ENCODE measurements at regions not wholly inside any gene's neighbourhood (a gene's known extent, or its start where the extent isn't known, plus 50 kb on each side); places are given as distances from the start of the nearest gene placed in this dataset.

DNA sequence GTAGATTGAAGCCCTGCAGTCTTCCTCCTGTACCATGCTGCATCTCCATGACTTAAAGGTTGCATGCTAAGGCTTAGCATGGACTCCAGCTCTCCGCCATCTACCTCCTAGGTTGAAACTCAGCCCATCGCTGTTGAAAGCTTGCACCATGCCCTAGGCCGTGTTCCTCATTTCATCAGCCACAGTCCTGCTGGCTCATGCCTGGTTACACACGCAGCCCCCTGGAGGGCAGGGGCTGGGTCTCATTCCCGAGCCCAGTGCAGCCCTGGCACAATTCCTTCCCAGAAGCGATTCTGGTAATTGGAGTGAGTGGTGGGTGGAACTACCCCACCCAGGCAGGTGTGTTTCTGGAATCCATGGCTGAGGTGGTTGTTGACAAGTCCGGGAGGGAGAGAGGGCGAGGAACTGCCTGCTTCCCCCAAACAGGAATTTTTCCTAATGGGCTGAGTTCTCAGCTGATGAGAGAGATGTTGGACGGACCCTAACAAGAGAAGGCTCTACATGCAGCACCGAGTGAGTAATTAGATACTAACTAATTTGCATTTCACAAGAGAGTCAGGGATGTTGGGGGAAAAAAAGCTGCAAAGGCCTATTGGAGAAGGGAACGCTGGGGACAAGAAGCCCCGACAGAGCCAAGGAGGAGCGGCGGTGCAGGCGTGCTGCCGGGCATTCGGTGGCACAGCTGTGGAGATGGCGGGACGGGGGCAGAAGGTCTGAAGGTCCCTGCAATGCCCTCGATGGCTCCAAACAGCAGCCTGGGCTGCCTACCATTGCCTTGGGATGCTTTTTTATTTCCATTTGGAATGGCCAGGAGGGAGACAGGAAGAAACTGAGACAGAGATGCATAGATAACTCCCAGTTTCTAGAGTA, 92.3 kb upstream of the TLE3 start:
- Histone ChIP-seq H3K27ac (ENCODE audit: low read length) (no peak overlapping the region), H3K9ac (ENCODE audit: low read length) (no peak overlapping the region), H3F3A (ENCODE audit: insufficient read depth, low read length, poor library complexity, severe bottlenecking) (no peaks in the 10 kb centered on the region), H3K9me2 (ENCODE audit: insufficient read depth, low read length) (no peaks in the 10 kb centered on the region), H3K4me3 (ENCODE audit: low read length) (no peak overlapping the region), H3K79me2 (replicated peaks; ENCODE audit: insufficient read depth, low read length) (no peaks in the 10 kb centered on the region), H3K27me3 (ENCODE audit: insufficient read depth, low read depth, low read length) (no peaks in the 10 kb centered on the region), H4K20me1 (ENCODE audit: insufficient read depth) (no peaks in the 10 kb centered on the region), H3K9me3 (ENCODE audit: low read length) (no peaks in the 10 kb centered on the region), H2AFZ (ENCODE audit: low read depth, low read length) (no peak overlapping the region), H3K4me2 (ENCODE audit: low read length) (no peak overlapping the region), H3K36me3 (ENCODE audit: insufficient read depth, low read length) (no peaks in the 10 kb centered on the region)
- TF ChIP-seq POLR2AphosphoS5 (IDR thresholded peaks at IDR 0.05) (no peak), EP300 (conservative IDR thresholded peaks at IDR 0.05; ENCODE audit: poor library complexity, severe bottlenecking) (no peak), SMC3 (conservative IDR thresholded peaks at IDR 0.05; ENCODE audit: poor library complexity) (no peak), RAD21 (conservative IDR thresholded peaks at IDR 0.05) (no peak), MXI1 (conservative IDR thresholded peaks at IDR 0.05; ENCODE audit: poor library complexity, severe bottlenecking) (no peak), TAF1 (IDR thresholded peaks at IDR 0.05; ENCODE audit: low read depth) (no peak), EZH2 (IDR thresholded peaks at IDR 0.05; ENCODE audit: borderline replicate concordance, insufficient read depth, low read length, poor library complexity, severe bottlenecking) (no peak)
- TF ChIP-seq, protein P1, sequence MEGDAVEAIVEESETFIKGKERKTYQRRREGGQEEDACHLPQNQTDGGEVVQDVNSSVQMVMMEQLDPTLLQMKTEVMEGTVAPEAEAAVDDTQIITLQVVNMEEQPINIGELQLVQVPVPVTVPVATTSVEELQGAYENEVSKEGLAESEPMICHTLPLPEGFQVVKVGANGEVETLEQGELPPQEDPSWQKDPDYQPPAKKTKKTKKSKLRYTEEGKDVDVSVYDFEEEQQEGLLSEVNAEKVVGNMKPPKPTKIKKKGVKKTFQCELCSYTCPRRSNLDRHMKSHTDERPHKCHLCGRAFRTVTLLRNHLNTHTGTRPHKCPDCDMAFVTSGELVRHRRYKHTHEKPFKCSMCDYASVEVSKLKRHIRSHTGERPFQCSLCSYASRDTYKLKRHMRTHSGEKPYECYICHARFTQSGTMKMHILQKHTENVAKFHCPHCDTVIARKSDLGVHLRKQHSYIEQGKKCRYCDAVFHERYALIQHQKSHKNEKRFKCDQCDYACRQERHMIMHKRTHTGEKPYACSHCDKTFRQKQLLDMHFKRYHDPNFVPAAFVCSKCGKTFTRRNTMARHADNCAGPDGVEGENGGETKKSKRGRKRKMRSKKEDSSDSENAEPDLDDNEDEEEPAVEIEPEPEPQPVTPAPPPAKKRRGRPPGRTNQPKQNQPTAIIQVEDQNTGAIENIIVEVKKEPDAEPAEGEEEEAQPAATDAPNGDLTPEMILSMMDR (IDR thresholded peaks at IDR 0.05; ENCODE audit: poor library complexity, severe bottlenecking): no peak
- TF ChIP-seq, protein P2, sequence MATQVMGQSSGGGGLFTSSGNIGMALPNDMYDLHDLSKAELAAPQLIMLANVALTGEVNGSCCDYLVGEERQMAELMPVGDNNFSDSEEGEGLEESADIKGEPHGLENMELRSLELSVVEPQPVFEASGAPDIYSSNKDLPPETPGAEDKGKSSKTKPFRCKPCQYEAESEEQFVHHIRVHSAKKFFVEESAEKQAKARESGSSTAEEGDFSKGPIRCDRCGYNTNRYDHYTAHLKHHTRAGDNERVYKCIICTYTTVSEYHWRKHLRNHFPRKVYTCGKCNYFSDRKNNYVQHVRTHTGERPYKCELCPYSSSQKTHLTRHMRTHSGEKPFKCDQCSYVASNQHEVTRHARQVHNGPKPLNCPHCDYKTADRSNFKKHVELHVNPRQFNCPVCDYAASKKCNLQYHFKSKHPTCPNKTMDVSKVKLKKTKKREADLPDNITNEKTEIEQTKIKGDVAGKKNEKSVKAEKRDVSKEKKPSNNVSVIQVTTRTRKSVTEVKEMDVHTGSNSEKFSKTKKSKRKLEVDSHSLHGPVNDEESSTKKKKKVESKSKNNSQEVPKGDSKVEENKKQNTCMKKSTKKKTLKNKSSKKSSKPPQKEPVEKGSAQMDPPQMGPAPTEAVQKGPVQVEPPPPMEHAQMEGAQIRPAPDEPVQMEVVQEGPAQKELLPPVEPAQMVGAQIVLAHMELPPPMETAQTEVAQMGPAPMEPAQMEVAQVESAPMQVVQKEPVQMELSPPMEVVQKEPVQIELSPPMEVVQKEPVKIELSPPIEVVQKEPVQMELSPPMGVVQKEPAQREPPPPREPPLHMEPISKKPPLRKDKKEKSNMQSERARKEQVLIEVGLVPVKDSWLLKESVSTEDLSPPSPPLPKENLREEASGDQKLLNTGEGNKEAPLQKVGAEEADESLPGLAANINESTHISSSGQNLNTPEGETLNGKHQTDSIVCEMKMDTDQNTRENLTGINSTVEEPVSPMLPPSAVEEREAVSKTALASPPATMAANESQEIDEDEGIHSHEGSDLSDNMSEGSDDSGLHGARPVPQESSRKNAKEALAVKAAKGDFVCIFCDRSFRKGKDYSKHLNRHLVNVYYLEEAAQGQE (IDR thresholded peaks at IDR 0.05; ENCODE audit: borderline replicate concordance): no peak

GRCh38 chr15:70188286-70188685, 90.6 kb upstream of the TLE3 start:
- Histone ChIP-seq H3K36me3 (ENCODE audit: insufficient read depth, low read length) (no peaks in the 10 kb centered on the region), H3K27me3 (ENCODE audit: insufficient read depth, low read depth, low read length) (no peaks in the 10 kb centered on the region), H3K9me3 (ENCODE audit: low read length) (no peaks in the 10 kb centered on the region), H2AFZ (ENCODE audit: low read depth, low read length) (no peak overlapping the region), H3F3A (ENCODE audit: insufficient read depth, low read length, poor library complexity, severe bottlenecking) (no peaks in the 10 kb centered on the region), H3K4me3 (ENCODE audit: low read length) (no peak overlapping the region), H3K9ac (ENCODE audit: low read length) (no peak overlapping the region), H3K27ac (ENCODE audit: low read length) (no peak overlapping the region), H3K9me2 (ENCODE audit: insufficient read depth, low read length) (no peaks in the 10 kb centered on the region), H4K20me1 (ENCODE audit: insufficient read depth) (no peaks in the 10 kb centered on the region), H3K79me2 (replicated peaks; ENCODE audit: insufficient read depth, low read length) (no peaks in the 10 kb centered on the region), H3K4me2 (ENCODE audit: low read length) (no peak overlapping the region)
- TF ChIP-seq MXI1 (conservative IDR thresholded peaks at IDR 0.05; ENCODE audit: poor library complexity, severe bottlenecking) (no peak), TAF1 (IDR thresholded peaks at IDR 0.05; ENCODE audit: low read depth) (no peak), SMC3 (conservative IDR thresholded peaks at IDR 0.05; ENCODE audit: poor library complexity) (no peak), POLR2AphosphoS5 (IDR thresholded peaks at IDR 0.05) (no peak), EP300 (conservative IDR thresholded peaks at IDR 0.05; ENCODE audit: poor library complexity, severe bottlenecking) (no peak), RAD21 (conservative IDR thresholded peaks at IDR 0.05) (no peak), EZH2 (IDR thresholded peaks at IDR 0.05; ENCODE audit: borderline replicate concordance, insufficient read depth, low read length, poor library complexity, severe bottlenecking) (no peak)
- TF ChIP-seq, protein P2 (IDR thresholded peaks at IDR 0.05; ENCODE audit: borderline replicate concordance): no peak
- TF ChIP-seq, protein P1 (IDR thresholded peaks at IDR 0.05; ENCODE audit: poor library complexity, severe bottlenecking): no peak

Data from neural cell (in vitro differentiated cells).